GM12892 (cell line): ENCODE measurements at regions not wholly inside any gene's neighbourhood (a gene's known extent, or its start where the extent isn't known, plus 50 kb on each side); places are given as distances from the start of the nearest gene placed in this dataset.

Experiments used
- POLR2A ChIP-seq: IDR thresholded peaks from 2 replicates; pipeline ENCODE4 v1.6.1; 2011; ENCODE audit warnings: low read depth, low read length, control low read depth
- POLR2AphosphoS5 ChIP-seq: IDR thresholded peaks from 2 replicates; pipeline ENCODE4 v1.6.1; 2011; ENCODE audit warnings: low read depth, low read length, control low read depth
- TAF1 ChIP-seq: IDR thresholded peaks from 2 replicates; pipeline ENCODE4 v1.6.1; 2011; ENCODE audit warnings: low read depth, mild to moderate bottlenecking, control low read depth, low read length, borderline replicate concordance

DNA sequence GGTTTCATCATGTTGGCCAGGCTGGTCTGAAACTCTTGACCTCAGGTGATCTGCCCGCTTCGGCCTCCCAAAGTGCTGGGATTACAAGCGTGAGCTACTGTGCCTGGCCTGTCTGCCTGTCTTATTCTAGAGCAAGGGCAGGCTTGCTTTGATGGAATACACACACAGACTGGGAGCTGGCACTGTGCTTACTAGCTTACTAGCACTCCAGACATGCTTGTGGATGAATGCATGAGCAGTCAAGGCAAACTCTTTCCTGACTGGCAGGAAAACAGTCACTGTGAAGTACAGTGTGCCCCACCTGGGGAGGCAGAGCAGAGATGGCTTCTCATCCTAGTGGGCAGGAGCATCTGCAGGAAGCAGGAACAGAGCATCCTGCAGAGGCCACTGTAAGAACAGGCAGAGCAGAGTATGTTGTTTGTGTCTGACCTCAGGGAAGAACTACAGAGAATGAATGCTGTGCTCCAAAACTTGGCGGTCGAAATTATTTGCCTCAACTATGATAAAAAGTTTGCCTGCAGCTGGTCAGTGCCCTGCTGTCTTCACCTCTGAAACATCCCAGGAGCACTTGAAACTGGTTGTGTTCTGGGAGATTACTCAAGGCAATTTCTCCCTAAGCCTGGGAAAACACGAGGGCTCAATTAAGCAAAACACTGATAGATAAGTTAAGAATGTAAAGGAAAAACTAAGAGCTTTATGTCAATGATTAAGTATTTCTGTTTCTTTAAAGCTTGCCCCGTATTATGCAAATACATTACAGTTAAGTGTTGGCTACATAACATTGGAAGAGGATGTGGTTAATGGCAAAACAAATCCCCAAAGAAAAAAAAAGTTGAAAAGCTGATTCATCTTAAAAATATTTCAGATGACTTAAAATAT is 102.4 kb downstream of the VAPA start:
- TF ChIP-seq POLR2A (no peak), POLR2AphosphoS5 (no peak), TAF1 (no peak)
